ENCODE measurements at regions not wholly inside any gene's neighbourhood (a gene's known extent, or its start where the extent isn't known, plus 50 kb on each side); places are given as distances from the start of the nearest gene placed in this dataset.

DNA sequence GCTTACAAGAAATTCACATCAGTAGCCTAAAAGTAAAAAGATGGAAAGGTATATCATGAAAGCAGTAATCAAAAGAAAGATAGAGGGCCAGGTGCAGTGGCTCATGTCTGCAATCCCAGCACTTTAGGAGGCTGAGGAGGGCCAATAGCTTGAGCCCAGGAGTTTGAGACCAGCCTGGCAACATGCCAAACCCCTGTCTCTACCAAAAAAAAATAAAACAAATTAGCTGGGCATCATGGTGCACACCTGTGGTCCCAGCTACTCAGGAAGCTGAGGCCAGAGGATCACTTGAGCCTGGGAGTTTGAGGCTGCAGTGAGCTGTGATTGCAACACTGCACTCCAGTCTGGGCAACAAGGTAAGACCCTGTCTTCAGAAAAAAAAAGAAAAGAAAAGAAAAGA, 55.5 kb downstream of the GSPT2 start:
- DNase-seq = no peak

DNA sequence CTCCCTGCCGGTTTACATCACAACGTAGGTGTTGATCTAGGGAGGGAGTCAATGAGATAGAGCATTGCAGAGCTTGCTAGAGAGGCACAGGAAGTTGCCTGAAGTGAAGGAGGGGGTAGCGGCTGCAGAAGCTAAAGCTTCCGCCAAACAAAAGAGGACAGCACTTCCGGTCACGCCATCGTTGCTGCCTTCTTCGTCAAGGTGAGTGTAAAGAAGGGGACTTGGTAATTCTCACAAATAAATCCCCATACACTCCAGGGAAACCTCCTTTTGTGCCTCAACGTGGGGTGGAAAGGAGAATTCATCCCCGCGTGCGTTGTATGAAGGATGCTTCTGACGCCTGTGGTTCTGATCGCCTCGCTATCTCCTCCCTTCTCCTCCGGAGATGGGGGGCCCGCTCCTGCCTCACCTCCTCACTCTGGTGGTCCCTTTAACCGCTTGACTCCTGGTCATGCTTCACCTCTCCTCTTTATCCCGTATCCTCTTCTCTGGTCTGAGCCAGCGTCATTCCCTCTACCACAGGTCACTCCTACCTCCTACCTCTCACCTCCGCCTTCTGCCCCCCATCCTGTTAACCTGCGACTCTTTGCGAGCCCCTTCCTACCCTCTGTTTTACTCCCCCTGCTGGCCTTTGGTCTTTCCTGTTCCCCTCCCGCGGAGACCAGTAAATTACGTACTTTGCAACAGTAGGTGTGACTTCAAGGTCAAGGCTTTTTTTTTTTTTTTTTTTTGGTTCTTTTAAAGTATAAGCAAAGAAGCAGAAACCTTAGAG, 59.9 kb downstream of the GSPT2 start:
- peak; percentile 43 for DNase-seq

DNA sequence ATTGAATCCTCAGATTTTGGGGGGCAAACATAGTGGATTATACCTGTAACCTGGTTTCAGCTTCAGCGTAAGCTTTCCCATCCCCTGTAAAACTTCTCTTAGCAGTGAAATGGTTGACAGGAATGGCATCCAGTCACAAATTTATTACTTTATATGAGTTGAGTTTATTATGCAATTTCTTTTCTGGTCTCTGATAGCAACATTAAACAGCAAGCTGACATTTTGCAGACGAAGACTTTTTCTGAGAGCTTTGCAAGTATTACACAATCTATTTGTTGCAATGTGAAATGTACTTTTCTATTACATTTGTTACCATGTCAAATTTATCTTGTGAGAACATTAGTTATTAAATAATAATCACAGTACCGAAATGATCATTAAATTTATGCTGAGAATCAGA, 60.6 kb downstream of the GSPT2 start:
- DNase-seq = no peak

DNA sequence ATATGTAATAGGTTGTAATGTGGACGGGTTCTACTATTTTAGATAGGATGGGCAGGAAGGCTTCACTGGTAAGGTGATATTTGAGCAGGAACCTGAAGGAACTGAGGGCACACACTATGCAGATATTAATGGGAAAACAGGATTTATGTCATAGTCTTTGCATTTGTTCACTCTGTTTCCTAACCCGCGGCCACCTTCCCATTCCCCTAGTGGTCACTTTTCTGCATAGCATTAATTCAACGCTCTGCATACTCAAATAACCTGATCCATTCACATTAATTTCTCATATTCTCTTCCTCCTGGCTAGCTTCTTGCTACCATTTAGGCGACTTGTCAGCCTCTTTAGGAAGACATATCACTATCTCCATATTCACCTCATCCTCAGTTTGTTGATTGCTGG, 61.5 kb downstream of the GSPT2 start:
- DNase-seq = no peak

DNA sequence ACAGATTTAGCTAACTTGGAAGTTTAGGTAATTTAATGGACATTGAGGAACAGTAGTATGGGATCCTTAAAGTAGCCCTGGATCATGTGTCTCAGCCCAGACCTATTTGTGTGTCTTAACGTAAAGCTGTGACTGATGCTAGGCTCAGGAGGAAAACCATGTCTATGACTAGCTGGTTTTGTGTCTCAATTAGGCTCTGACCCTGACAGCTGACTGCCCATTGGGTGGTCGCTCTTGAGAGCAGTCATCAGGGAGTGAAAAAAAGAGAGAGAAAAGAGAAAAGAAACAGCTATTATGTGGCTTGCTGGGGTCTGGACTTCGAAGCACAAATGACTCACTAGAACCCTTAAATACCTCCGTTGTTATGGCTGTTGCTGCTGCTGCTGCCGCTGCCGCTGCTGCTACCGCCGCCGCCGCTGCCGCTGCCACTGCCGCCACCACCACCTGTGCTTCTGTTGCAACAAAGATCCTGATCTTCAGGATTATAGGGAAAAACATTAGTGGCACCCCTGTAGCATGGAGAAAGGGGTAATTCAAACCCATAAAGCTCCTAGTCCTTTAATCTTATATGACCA, 70.7 kb downstream of the GSPT2 start:
- no peak for DNase-seq

DNA sequence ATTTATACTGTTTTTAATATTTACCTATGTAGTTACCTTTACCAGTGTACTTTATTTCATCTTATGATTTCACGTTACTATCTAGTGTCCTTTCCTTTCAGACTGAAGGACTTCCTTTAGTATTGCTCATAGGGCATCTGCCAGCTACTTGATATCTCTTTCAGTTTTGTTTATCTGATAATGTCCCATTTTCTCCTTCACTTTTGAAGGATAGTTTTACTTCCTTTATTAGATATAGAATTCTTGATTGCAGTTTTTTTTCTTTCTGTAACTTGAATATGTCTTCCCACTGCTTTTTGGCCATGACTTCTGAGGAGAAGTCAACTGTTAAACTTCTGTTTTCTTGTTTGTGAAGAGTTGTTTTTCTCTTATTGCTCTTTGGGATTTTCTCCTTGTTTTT, 69.4 kb upstream of the MAGED1 start:
- DNase-seq = no peak

DNA sequence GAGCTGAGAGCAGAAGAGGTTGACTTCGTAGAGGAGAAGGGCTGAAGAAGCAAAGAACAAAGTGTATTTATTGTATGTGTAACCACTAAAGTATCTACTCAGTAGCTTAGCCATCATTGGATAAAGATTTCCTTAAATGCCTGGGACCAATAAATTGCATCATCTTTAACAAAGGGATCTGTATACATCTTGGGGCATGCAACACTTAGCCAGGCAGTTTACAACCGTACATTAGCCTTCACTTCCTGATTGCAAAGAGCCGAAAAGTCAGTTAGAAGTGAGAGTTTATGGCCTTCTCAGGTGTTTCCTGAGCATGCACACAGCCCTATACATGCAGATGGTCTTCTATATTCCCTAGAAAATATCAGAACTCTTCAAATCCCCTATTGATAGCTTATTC, 68.0 kb upstream of the MAGED1 start:
- no peak for DNase-seq

DNA sequence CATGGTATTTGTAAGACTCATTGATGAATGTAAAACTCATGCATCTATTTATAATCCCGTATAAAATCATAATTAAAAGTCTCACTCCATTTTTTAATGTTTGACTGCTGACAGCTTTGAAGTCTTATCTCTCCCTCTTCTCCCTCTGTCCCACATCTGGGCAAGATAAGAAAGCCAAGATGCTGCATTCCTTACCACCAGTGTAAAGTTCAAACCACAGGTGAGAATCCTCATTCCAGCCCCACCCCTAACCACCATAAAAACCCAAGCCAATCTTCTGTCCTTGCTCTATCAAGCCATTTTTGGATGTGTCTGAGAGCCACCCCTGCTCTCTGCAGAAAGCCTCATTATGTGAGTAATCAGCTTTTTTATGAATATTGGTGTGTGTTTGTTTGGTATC, 59.3 kb upstream of the MAGED1 start:
- no peak for DNase-seq

DNA sequence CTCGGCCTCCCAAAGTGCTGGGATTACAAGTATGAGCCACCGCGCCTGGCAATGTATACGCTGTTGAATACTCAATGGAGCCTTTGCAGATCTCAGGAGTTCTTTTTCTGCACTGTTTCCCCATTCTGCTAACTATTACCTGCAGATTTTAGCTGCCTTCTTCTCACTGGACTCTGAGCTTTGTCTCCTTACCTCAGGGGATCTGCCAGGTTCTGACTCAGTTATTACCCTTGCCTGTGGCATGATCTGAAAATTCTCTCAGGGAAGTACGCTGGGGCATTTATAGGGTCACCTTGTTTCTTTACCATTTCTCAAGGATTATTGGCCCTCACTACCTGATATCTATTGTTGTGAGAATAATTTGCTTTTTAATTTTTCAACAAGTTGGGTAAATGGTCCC, 56.6 kb upstream of the MAGED1 start:
- DNase-seq = no peak

DNA sequence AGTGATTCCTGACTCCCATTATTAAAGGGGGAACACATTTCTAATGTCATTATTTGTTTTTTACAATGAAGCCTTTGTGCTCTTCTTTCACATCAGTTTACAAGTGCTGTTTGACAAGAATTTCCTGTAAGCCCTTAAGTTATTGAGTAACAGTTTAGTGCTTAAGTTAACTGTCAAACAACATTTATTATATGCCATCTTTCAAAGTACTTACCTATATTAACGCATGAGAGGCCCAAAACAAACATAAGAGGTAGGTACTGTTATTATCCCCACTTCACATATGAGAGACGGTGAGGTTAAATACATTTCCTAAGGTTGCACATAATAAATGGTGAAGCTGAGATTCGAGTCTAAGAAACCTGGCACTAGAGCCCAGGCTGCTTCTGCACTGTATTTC, 56.0 kb upstream of the MAGED1 start:
- DNase-seq = no peak

DNA sequence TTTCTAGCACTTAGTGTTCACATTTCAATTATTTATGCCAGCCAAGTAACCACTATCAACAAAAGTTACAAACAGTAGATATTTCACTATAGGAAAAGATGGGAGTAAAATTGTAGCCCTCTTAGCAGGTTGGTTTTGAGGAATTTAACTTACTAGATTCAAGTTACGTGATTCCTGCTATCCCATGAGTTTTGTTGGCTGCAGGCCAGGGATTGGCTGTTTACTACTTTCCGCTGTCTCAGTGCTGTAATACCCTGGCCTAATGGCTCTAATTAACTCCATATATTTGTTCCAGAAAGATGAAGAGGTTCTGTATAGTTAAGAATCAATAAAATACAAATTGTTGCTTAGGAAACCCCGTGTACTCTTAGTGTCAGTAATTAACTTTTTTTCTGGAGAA, 55.5 kb upstream of the MAGED1 start:
- no peak for DNase-seq

Measured in central memory CD4-positive, alpha-beta T cell (primary cell).